HG02798 (cell line): ENCODE measurements at regions not wholly inside any gene's neighbourhood (a gene's known extent, or its start where the extent isn't known, plus 50 kb on each side); places are given as distances from the start of the nearest gene placed in this dataset.

Experiments used
- ATAC-seq: cut with Tn5 transposase; IDR thresholded peaks from one replicate; pipeline ENCODE4 v1.9.1; 2021; ENCODE audit warnings: mild to moderate bottlenecking; ENCODE audit not compliant: unreplicated experiment, poor library complexity

DNA sequence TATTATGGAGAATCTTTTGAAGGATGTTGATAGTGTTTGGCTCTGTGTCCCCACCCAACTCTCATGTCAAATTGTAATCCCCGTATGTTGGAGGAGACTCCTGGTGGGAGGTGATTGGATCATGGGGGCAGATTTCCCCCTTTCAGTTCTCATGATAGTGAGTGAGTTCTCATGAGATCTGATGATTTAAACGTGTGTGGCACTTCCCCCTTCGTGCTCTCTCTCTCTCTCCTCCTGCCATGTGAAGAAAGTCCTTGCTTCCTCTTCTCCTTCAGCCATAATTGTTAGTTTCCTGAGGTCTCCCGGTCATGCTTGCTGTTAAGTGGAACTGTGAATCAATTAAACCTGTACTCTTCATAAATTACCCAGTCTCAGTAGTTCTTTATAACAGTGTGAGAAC, 166.1 kb upstream of the NUDT6 start:
- no peak for ATAC-seq

- ATAC-seq, result no peak
These were observed 168.5 kb upstream of the NUDT6 start for GRCh38 chr4:123090886-123091285.

DNA sequence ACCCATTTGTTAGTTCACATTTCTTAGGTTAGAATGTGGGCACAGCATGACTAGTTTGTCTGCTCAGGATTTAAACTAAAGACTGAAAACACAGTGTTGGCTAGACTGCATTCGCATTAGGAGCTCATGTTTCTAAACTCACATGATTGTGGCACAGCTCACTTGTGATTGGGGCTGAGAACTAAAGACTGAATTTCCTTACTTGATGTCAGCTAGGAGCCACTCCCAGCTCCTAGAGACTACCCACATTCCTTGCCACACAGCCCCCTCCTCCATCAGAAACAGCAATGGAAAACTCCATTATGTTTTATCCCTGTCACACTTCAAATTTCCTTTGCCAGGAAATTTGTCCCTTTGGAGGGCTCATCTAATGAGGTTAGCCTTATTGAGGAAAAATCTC, 170.2 kb upstream of the NUDT6 start:
- ATAC-seq, result no peak

DNA sequence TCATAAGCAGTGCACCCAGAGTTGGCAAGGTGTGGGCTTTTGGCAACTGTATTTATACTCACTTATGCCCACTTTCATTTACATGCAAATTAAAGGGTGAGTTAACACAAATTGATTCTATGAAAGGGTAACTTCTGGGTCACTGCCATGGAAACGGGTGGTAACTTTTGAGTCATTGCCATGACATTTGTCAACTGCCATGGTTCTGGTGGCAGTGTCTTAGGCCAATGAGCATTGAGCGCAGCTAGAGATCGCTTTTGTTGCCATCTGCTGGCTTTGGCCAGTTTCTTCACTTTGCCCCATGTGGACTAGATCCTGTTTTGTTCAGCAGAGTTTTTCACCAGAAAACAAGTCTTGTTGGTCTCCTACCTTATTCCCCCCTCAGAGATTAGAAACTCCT, 170.8 kb upstream of the NUDT6 start:
- ATAC-seq, result no peak

DNA sequence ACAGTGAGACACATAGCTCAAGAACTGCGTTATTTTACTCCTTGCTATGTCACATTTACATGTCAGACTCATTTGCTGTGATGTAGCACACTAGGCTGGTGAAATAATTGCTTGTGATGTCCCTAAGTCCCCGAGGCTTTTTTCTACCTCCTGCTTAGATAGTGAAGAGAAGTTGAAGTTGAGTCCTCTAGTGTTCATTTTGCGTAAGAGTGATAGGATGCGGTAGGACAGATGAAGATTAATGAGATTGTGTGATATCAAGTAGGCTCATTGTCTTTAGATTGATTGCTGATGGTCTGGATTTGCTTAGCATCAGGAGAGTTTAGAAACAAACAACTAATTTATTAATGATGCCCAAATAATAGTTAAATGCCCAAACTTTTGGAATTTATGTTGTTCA, 173.6 kb upstream of the NUDT6 start:
- no peak for ATAC-seq

GRCh38 chr4:123102897-123103471, 180.6 kb upstream of the NUDT6 start:
- ATAC-seq, result peak; percentile 77

GRCh38 chr4:123104310-123105025, 182.1 kb upstream of the NUDT6 start:
- ATAC-seq, result no peak

DNA sequence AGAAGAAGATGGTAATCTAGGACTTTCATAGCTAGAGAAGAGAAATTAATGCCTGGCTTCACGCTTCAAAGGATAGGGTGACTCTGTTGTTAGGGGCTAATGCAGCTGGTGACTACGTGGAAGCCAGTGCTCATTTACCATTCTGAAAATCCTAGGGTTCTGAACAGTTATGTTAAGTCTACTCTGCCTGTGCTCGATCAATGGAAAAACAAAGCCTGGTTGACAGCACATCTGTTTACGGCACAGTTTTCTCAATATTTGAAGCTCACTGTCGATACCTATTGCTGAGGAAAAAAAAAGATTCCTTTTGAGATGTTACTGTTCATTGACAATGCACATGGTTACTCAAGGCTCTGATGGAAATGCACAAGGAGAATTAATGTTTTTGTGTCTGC, 182.6 kb upstream of the NUDT6 start:
- ATAC-seq, result no peak

- ATAC-seq, result no peak
These were observed 184.3 kb upstream of the NUDT6 start for GRCh38 chr4:123106747-123107146.

DNA sequence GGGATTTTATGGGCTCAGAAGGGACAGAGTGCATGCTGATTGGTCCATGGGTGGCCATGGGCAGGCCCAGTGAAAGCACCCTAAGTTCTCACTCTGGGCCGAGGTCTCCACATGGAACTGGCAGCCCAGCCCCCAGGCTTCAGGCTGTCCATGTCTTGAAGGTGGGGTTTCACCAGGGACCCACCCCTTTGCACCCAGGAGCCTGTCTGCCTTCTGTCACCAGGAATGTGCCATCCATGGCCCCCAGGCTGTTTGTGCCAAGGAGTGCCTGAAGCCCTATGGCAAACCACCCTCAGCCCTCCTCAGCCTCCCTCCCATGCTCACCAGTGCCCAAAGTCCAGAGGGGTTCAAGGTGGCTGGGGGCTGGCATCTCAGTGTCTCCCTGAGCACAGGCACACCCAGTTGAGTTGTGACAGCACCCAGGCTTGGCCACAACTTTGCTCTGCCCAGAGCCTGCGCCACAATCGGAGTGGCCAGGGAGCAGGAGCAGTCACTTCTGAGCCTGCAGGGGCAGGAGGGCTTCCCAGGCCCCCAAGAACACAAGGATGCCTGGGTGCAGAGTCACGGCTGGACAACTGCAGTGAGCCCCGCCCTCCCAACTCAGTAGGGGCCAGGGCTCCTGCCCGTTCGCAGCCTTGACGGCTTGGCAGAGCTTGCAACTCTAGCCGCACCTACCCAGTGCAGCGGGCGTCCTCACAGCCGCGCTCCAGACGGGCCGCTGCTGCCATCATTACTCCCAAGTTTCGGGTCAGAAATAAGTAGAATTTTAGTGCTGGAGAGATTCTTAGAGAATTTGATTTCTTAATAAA, 185.3 kb upstream of the NUDT6 start:
- no peak for ATAC-seq

DNA sequence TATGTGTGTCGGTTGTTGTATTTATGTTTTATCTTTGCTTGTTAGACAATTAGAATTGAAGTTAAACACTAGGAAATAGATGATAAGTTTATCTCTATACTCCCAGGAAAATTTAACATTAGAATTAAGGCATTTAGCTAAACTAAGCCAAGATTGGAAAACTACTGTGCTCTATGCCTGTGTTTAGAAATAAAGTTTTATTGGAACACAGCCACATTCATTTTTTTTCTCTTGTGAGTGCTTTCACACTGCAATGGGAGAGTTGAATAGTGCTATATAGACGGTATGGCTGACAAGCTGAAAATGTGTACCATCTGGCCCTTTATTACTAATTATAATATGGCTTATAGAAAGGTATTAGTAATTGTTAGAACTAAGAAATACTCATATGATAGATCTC, 186.7 kb upstream of the NUDT6 start:
- ATAC-seq, result no peak

DNA sequence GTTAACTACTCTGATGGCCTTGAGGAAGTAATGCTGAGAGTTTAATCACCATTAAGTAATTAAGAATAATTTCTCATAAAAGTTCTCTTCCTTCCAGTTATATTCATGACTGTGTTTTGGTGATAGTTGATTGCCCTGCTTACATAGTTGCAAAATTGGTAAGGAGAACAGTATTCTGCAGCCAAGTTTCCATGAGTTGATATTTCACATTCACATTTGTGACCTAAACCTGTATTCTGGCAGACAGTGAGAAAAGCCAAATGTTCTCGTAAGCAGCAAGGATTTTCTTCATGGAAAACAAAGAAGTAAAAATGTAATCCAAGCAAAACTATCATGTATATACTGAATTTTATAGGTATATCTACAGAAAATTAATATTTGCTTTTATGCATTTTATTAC, 187.8 kb upstream of the NUDT6 start:
- no peak for ATAC-seq

GRCh38 chr4:123110685-123111084, 188.3 kb upstream of the NUDT6 start:
- no peak for ATAC-seq

DNA sequence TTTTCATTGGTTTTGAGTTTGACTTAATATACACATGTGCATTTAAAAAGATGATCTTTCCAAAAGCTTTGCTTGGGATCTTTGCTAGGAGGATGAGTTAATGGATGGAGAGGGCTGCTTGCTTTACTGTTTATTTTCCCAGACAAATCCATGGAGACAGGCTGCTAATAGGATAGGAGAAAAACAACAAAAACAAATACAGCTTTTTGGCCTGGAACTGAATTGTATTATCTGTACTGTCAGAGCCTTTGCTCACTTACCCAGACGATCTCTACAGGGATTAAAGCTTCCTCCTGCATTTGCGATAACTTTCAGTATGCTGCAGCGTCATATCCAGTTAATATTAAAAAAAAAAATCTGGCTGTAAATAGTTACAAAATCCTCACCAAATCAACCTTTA, 190.8 kb upstream of the NUDT6 start:
- no peak for ATAC-seq

GRCh38 chr4:123114084-123114914, 191.9 kb upstream of the NUDT6 start:
- ATAC-seq, result no peak

DNA sequence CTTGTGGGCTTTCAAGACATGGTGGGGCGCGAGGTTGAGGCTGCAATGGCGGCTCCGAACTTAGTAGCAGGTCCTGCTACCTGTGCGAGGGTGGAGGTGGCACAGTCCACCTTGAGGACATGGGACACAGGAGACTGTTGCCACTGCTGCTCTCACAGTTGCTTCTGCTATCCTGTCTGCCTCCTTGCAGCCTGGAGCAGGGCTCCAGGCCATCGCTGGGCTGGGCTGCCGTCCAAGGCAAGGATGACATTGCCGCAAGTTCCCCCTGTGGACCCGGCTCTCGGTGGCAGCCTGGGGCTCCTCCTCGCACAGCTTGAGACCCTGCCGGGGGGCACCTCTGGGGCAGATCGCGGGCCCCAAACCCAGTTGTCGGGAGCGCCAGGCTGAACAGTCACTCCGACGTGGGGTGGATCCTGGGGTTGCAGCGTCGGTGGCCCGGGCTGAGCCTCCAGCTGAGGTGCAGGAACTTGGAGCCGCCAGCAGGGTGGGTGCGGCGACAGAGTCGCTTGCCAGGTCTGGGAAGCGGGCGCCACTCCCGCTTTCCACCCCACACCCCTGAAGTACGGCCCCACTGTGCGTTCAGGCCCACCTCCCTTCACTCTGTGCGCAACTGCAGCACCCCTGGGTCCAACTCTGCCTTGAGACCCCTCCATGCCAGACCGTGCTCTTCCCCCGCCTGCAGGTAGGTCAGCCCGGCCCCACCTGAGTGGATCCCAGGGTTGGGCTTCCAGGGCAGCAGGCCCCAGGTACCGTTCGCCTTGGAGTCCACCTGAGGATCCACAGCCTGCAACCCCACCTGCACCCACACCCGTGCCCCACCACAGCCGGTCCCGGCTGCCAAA, 192.7 kb upstream of the NUDT6 start:
- no peak for ATAC-seq

- ATAC-seq, result no peak
These were observed 194.0 kb upstream of the NUDT6 start for GRCh38 chr4:123116412-123116811.

DNA sequence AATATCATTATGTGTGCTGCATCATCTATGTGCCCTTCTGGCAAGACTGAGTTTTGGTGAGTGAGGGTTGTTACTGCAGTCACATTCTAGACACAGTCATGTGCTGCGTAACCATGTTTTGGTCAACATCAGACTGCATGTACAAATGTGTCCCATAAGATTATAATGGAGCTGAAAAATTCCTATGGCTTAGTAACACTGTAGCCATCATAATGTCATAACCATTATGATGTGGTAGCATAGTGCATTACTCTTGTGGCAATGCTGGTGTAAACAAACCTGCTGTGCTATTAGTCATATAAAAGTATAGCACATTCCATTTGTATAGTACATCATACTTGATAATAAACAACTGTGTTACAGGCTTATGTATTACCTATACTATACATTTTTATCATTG, 198.1 kb upstream of the NUDT6 start:
- no peak for ATAC-seq

- no peak for ATAC-seq
These were observed 199.0 kb upstream of the NUDT6 start for GRCh38 chr4:123121241-123121907.
